ENCODE measurements at regions not wholly inside any gene's neighbourhood (a gene's known extent, or its start where the extent isn't known, plus 50 kb on each side); places are given as distances from the start of the nearest gene placed in this dataset.

GRCh38 chr2:106034325-106034724 lies 159.8 kb downstream of the UXS1 start:
- ChIA-PET POLR2A (no interaction called here), CTCF (no interaction called here)
- ATAC-seq (ENCODE audit: low read depth) (no peak), DNase-seq (no peak)
- TF ChIP-seq, protein P1, sequence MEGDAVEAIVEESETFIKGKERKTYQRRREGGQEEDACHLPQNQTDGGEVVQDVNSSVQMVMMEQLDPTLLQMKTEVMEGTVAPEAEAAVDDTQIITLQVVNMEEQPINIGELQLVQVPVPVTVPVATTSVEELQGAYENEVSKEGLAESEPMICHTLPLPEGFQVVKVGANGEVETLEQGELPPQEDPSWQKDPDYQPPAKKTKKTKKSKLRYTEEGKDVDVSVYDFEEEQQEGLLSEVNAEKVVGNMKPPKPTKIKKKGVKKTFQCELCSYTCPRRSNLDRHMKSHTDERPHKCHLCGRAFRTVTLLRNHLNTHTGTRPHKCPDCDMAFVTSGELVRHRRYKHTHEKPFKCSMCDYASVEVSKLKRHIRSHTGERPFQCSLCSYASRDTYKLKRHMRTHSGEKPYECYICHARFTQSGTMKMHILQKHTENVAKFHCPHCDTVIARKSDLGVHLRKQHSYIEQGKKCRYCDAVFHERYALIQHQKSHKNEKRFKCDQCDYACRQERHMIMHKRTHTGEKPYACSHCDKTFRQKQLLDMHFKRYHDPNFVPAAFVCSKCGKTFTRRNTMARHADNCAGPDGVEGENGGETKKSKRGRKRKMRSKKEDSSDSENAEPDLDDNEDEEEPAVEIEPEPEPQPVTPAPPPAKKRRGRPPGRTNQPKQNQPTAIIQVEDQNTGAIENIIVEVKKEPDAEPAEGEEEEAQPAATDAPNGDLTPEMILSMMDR (IDR thresholded peaks at IDR 0.05), result no peak
- peaks cover 6% of the 10 kb centered on the region for H3K4me1 Mint-ChIP-seq
- peaks cover 5% of the 10 kb centered on the region for H3K9me3 Mint-ChIP-seq
- no peak overlapping the region for H3K4me3 Mint-ChIP-seq
- no peaks in the 10 kb centered on the region for H3K36me3 Mint-ChIP-seq (ENCODE audit: low read depth)
- no peak overlapping the region for H3K27ac Mint-ChIP-seq
- H3K27me3 Mint-ChIP-seq, result peaks cover 5% of the 10 kb centered on the region
- intact Hi-C loops (cut with micrococcal nuclease), result no loop called here

- TF ChIP-seq, protein P1 (IDR thresholded peaks at IDR 0.05), result no peak
- ATAC-seq (ENCODE audit: low read depth), result no peak
- no peak overlapping the region for H3K27ac Mint-ChIP-seq
- peaks cover 6% of the 10 kb centered on the region for H3K4me1 Mint-ChIP-seq
- POLR2A ChIA-PET, result no interaction called here
- H3K27me3 Mint-ChIP-seq, result peaks cover 1% of the 10 kb centered on the region
- intact Hi-C loops (cut with micrococcal nuclease), result no loop called here
- H3K36me3 Mint-ChIP-seq (ENCODE audit: low read depth), result no peaks in the 10 kb centered on the region
- CTCF ChIA-PET, result no interaction called here
- H3K9me3 Mint-ChIP-seq, result peaks cover 5% of the 10 kb centered on the region
- DNase-seq, result no peak
- no peak overlapping the region for H3K4me3 Mint-ChIP-seq
Observed at GRCh38 chr2:106032676-106033075, 161.4 kb downstream of the UXS1 start.

- DNase-seq (no peak), ATAC-seq (ENCODE audit: low read depth) (peak; percentile 97)
- Mint-ChIP-seq H3K4me1 (peaks cover 6% of the 10 kb centered on the region), H3K27me3 (peaks cover 1% of the 10 kb centered on the region), H3K9me3 (peaks cover 5% of the 10 kb centered on the region), H3K36me3 (ENCODE audit: low read depth) (no peaks in the 10 kb centered on the region), H3K27ac (peak overlapping the region; percentile 62), H3K4me3 (no peak overlapping the region)
- intact Hi-C loops (cut with micrococcal nuclease), result no loop called here
- TF ChIP-seq, protein P1 (IDR thresholded peaks at IDR 0.05), result no peak
- ChIA-PET POLR2A (no interaction called here), CTCF (no interaction called here)
Observed at GRCh38 chr2:106030287-106031268, 163.5 kb downstream of the UXS1 start.

- no peak overlapping the region for H3K27ac Mint-ChIP-seq
- no peaks in the 10 kb centered on the region for H3K36me3 Mint-ChIP-seq (ENCODE audit: low read depth)
- POLR2A ChIA-PET, result no interaction called here
- TF ChIP-seq, protein P1 (IDR thresholded peaks at IDR 0.05), result no peak
- ATAC-seq (ENCODE audit: low read depth) (no peak), DNase-seq (no peak)
- H3K9me3 Mint-ChIP-seq, result peaks cover 4% of the 10 kb centered on the region
- peaks cover 6% of the 10 kb centered on the region for H3K4me1 Mint-ChIP-seq
- H3K27me3 Mint-ChIP-seq, result peaks cover 1% of the 10 kb centered on the region
- intact Hi-C loops (cut with micrococcal nuclease), result no loop called here
- CTCF ChIA-PET, result no interaction called here
- H3K4me3 Mint-ChIP-seq, result no peak overlapping the region
Observed at GRCh38 chr2:106028192-106028591, 165.9 kb downstream of the UXS1 start.

- POLR2A ChIA-PET, result no interaction called here
Observed at GRCh38 chr2:106026271-106027190, 167.6 kb downstream of the UXS1 start.

More at GRCh38 chr2:106026271-106027190, 167.6 kb downstream of the UXS1 start:
- Mint-ChIP-seq H3K4me3 (no peak overlapping the region), H3K9me3 (no peaks in the 10 kb centered on the region), H3K4me1 (peaks cover 6% of the 10 kb centered on the region), H3K27ac (no peak overlapping the region), H3K36me3 (ENCODE audit: low read depth) (no peaks in the 10 kb centered on the region), H3K27me3 (peaks cover 1% of the 10 kb centered on the region)
- intact Hi-C loops (cut with micrococcal nuclease), result no loop called here
- TF ChIP-seq, protein P1 (IDR thresholded peaks at IDR 0.05), result no peak
- ATAC-seq (ENCODE audit: low read depth) (no peak), DNase-seq (no peak)
- CTCF ChIA-PET, result no interaction called here

Data from activated B cell treated with CpG ODN at 0.5 μM for 24 hours (primary cell).